GM12878 (cell line): ENCODE measurements at regions not wholly inside any gene's neighbourhood (a gene's known extent, or its start where the extent isn't known, plus 50 kb on each side); places are given as distances from the start of the nearest gene placed in this dataset.

Source experiments
- ATAC-seq: fragments of 200-7000 bp; cut with Tn5 transposase; 3 replicates; pipeline ENCODE4 v1.9.1; 2020; ENCODE audit warnings: mild to moderate bottlenecking, moderate library complexity
- BruUV-seq: library from RNA; stranded (reverse); fragments of 400-500 nt; replicated peaks from 2 replicates; lab custom pipeline; 2021; lab: Mats Ljungman, UMichigan
- CTCF ChIA-PET: fragments of 300-600 bp; sonication (Branson Sonifier 250); formaldehyde crosslinking; extraction: SDS; loops from one replicate; lab custom pipeline; 2021; ENCODE audit warnings: inconsistent platforms; lab: Yijun Ruan, JAX
- POLR2A ChIA-PET: fragments of 350-600 bp; formaldehyde crosslinking; extraction: SDS; loops from one replicate; lab custom pipeline; 2021; ENCODE audit warnings: inconsistent platforms; lab: Charles Lee
- RAD21 ChIA-PET: fragments of 300-600 bp; sonication (Branson Sonifier 250); formaldehyde crosslinking; loops from one replicate; lab custom pipeline; 2023; ENCODE audit warnings: antibody characterized with exemption; ENCODE audit not compliant: unreplicated experiment; lab: Charles Lee
- SMC1A ChIA-PET: fragments of 300-600 bp; sonication (Branson Sonifier 250); formaldehyde crosslinking; loops from one replicate; lab custom pipeline; 2023; ENCODE audit not compliant: unreplicated experiment, uncharacterized antibody; lab: Charles Lee
- DNase-seq: peaks from one replicate; pipeline ENCODE4 v3.0.0-alpha.2; 2011; ENCODE audit warnings: low read depth, low spot score
- FAIRE-seq: peaks from 3 replicates; lab custom pipeline; 2011; peaks lifted over from hg19 to GRCh38; lab: Jason Lieb, UNC
- H2AFZ ChIP-seq: 2 replicates; pipeline ENCODE4 v1.6.0; 2011; ENCODE audit warnings: low read depth, low read length, control low read depth; ENCODE audit not compliant: control insufficient read depth
- H3K27ac ChIP-seq: 2 replicates; pipeline ENCODE4 v1.5.1; 2011; ENCODE audit warnings: control low read depth; ENCODE audit not compliant: control insufficient read depth, insufficient read depth
- H3K27me3 ChIP-seq, 2 experiments: replicated peaks in 1 of 2; 2 replicates each; pipeline versions ENCODE4 v1.6.0 to v1.6.1; 2011; ENCODE audit warnings: low read length in 1 of 2; ENCODE audit not compliant: control insufficient read depth in 2 of 2, insufficient read depth in 2 of 2
- H3K36me3 ChIP-seq, 2 experiments: 2 replicates each; pipeline ENCODE4 v1.5.1; 2011; ENCODE audit warnings: low read length in 1 of 2; ENCODE audit not compliant: control insufficient read depth in 2 of 2, insufficient read depth in 2 of 2
- H3K4me1 ChIP-seq: 2 replicates; pipeline ENCODE4 v1.6.1; 2011; ENCODE audit warnings: mild to moderate bottlenecking, low read length, moderate library complexity, mixed read lengths; ENCODE audit not compliant: control insufficient read depth, insufficient read depth
- H3K4me2 ChIP-seq: 2 replicates; pipeline ENCODE4 v1.6.0; 2011; ENCODE audit warnings: control low read depth; ENCODE audit not compliant: control insufficient read depth, insufficient read depth
- H3K4me3 ChIP-seq: fragments of 200-600 bp; sonication (generic); 2 replicates; pipeline ENCODE4 v1.5.1; 2016
- H3K79me2 ChIP-seq: 2 replicates; pipeline ENCODE4 v1.6.0; 2011; ENCODE audit warnings: low read length; ENCODE audit not compliant: control insufficient read depth, insufficient read depth
- H3K9ac ChIP-seq: 2 replicates; pipeline ENCODE4 v1.8.0; 2011; ENCODE audit warnings: low read length, control low read depth, mixed read lengths; ENCODE audit not compliant: control insufficient read depth, insufficient read depth
- H3K9me3 ChIP-seq: replicated peaks from 3 replicates; pipeline ENCODE4 v1.5.1; 2011; ENCODE audit warnings: mild to moderate bottlenecking, low read length; ENCODE audit not compliant: control insufficient read depth, insufficient read depth
- H4K20me1 ChIP-seq: 2 replicates; pipeline ENCODE4 v1.6.0; 2011; ENCODE audit not compliant: control insufficient read depth, insufficient read depth
- ASH2L ChIP-seq: fragments of 300-600, 200-600 bp; sonication (generic); IDR thresholded peaks from 2 replicates; pipeline ENCODE4 v1.6.1; 2017; ENCODE audit warnings: low read depth, mild to moderate bottlenecking, borderline replicate concordance
- CBX5 ChIP-seq: sonication (generic); IDR thresholded peaks from 2 replicates; pipeline ENCODE4 v1.6.1; 2016; ENCODE audit warnings: low read depth, moderate library complexity, mild to moderate bottlenecking, inconsistent platforms
- CHD2 ChIP-seq: IDR thresholded peaks from 2 replicates; pipeline ENCODE4 v1.6.1; 2011; ENCODE audit warnings: low read depth, low read length, improper control_type of control experiment, borderline replicate concordance
- DPF2 ChIP-seq: fragments of 450-650 bp; IDR thresholded peaks from 2 replicates; pipeline ENCODE4 v1.6.1; 2017; ENCODE audit warnings: mild to moderate bottlenecking
- ETV6 ChIP-seq, 2 experiments: fragments of 450-650 bp in 1 of 2; IDR thresholded peaks in 1 of 2; conservative IDR thresholded peaks in 1 of 2; 2 replicates each; pipeline ENCODE4 v1.6.1; 2014; ENCODE audit warnings: antibody characterized with exemption in 1 of 2, borderline replicate concordance in 1 of 2, low read depth in 1 of 2, mild to moderate bottlenecking in 1 of 2, moderate library complexity in 1 of 2
- FOXK2 ChIP-seq: fragments of 450-650 bp; IDR thresholded peaks from 2 replicates; pipeline ENCODE4 v1.6.1; 2017; ENCODE audit warnings: mild to moderate bottlenecking, moderate library complexity
- HCFC1 ChIP-seq: fragments of 150-350 bp; IDR thresholded peaks from 2 replicates; pipeline ENCODE4 v1.6.1; 2014; ENCODE audit warnings: low read length
- MXI1 ChIP-seq: fragments of 150-350 bp; IDR thresholded peaks from 2 replicates; pipeline ENCODE4 v1.6.1; 2011; ENCODE audit warnings: low read depth, mild to moderate bottlenecking, inconsistent platforms, low read length, improper control_type of control experiment
- POU2F2 ChIP-seq: IDR thresholded peaks from 3 replicates; pipeline ENCODE4 v1.6.1; 2011; ENCODE audit warnings: low read depth, mild to moderate bottlenecking, low read length, borderline replicate concordance
- REST ChIP-seq: IDR thresholded peaks from 2 replicates; pipeline ENCODE4 v1.6.1; 2012; ENCODE audit warnings: mild to moderate bottlenecking, low read depth, low read length
- SIX5 ChIP-seq: IDR thresholded peaks from 2 replicates; pipeline ENCODE4 v1.6.1; 2011; ENCODE audit warnings: mild to moderate bottlenecking, low read depth, low read length, moderate library complexity; ENCODE audit not compliant: severe bottlenecking
- ZBTB11 ChIP-seq: fragments of 450-650 bp; formaldehyde crosslinking; IDR thresholded peaks from 2 replicates; pipeline ENCODE4 v1.5.0; 2022; ENCODE audit warnings: mild to moderate bottlenecking, missing genetic modification characterization
- ZNF384 ChIP-seq: IDR thresholded peaks from 2 replicates; pipeline ENCODE4 v1.6.1; 2012; ENCODE audit warnings: low read depth, mild to moderate bottlenecking, low read length, improper control_type of control experiment, borderline replicate concordance
- WGBS: methylation state at CpG from one replicate; pipeline ENCODE4 v1.1.6; 2016; ENCODE audit warnings: low lambda C conversion rate; ENCODE audit not compliant: insufficient replicate concordance, insufficient coverage; ENCODE audit errors: missing lambda C conversion rate; 5-methylcytosine and 5-hydroxymethylcytosine counted together
- in situ Hi-C: fragments of 300-500 bp; cut with MboI; formaldehyde crosslinking; loops from 9 replicates; pipeline ENCODE4 v1.14.3; 2018; ENCODE audit warnings: mixed read lengths
- intact Hi-C: fragments of 100-400 bp; cut with micrococcal nuclease; formaldehyde crosslinking; loops from one replicate; pipeline ENCODE4 v1.14.2; 2022; ENCODE audit not compliant: unreplicated experiment

- no peak for TF ChIP-seq ETV6 (conservative IDR thresholded peaks at IDR 0.05 in 1 of 2, IDR thresholded peaks at IDR 0.05 in 1 of 2; ENCODE audit: borderline replicate concordance in 1 of 2, low read depth in 1 of 2)
These were observed 172.0 kb downstream of the FBXO8 start (continued) for GRCh38 chr4:174111422-174111821.

- intact Hi-C loops, result no loop called here
- Histone ChIP-seq H4K20me1 (no peaks in the 10 kb centered on the region), H3K36me3 (no peaks in the 10 kb centered on the region), H3K27ac (no peak overlapping the region), H3K4me2 (no peak overlapping the region), H3K4me1 (no peaks in the 10 kb centered on the region), H3K79me2 (no peaks in the 10 kb centered on the region), H3K27me3 (peaks cover 0 to 2% of the 10 kb centered on the region in 2 experiments; a peak in 1 of 4 replicates), H3K9ac (no peak overlapping the region), H2AFZ (no peak overlapping the region), H3K9me3 (no peaks in the 10 kb centered on the region), H3K4me3 (no peak overlapping the region)
- TF ChIP-seq ZBTB11 (no peak), CBX5 (no peak), CHD2 (no peak), MXI1 (no peak), FOXK2 (no peak), DPF2 (no peak), REST (no peak), ZNF384 (no peak), ASH2L (no peak), HCFC1 (no peak), SIX5 (no peak), POU2F2 (no peak)
- in situ Hi-C loops, result no loop called here
- ATAC-seq (no peak), FAIRE-seq (no peak), DNase-seq (no peak)
- ChIA-PET SMC1A (interaction anchor here (1.0 kb wide), 1 partner anchor 58 kb away, joined by 3 read pairs; no protein-coding TSS in a partner anchor), CTCF (interaction anchor here (1.5 to 2.0 kb wide), 2 partner anchors 10 to 12 kb away, joined by 3 to 9 read pairs; no protein-coding TSS in a partner anchor), RAD21 (no interaction called here), POLR2A (no interaction called here)
- WGBS, result 52% methylated on average over 9 of the region's 9 CpGs
- BruUV-seq, result no TSS peak
These were observed 173.3 kb downstream of the FBXO8 start for GRCh38 chr4:174110180-174110579.
